Urinary bladder (tissue), 3 donors: ENCODE measurements at regions not wholly inside any gene's neighbourhood (a gene's known extent, or its start where the extent isn't known, plus 50 kb on each side); places are given as distances from the start of the nearest gene placed in this dataset.

Source experiments
- DNase-seq: peaks from one replicate; pipeline ENCODE4 v3.0.0-alpha.2; 2015; ENCODE audit errors: extremely low spot score
- H3K27ac ChIP-seq: one replicate; pipeline ENCODE4 v1.5.1; 2013; ENCODE audit warnings: low read depth, mild to moderate bottlenecking, moderate library complexity
- H3K36me3 ChIP-seq: one replicate; pipeline ENCODE4 v1.6.1; 2013; ENCODE audit warnings: mild to moderate bottlenecking, moderate library complexity; ENCODE audit not compliant: insufficient read depth
- H3K4me1 ChIP-seq: one replicate; pipeline ENCODE4 v1.6.1; 2013; ENCODE audit warnings: mild to moderate bottlenecking, moderate library complexity; ENCODE audit not compliant: insufficient read depth
- H3K4me3 ChIP-seq: one replicate; pipeline ENCODE4 v1.5.1; 2013; ENCODE audit warnings: low read depth, low read length
- WGBS: extraction: QIAGEN DNeasy Blood & Tissue Kit; methylation state at CpG from one replicate; pipeline ENCODE4 v1.1.7; 2013; 5-methylcytosine and 5-hydroxymethylcytosine counted together
- donor health status: healthy with polysubstance abuse.
- donor health status: healthy.

DNA sequence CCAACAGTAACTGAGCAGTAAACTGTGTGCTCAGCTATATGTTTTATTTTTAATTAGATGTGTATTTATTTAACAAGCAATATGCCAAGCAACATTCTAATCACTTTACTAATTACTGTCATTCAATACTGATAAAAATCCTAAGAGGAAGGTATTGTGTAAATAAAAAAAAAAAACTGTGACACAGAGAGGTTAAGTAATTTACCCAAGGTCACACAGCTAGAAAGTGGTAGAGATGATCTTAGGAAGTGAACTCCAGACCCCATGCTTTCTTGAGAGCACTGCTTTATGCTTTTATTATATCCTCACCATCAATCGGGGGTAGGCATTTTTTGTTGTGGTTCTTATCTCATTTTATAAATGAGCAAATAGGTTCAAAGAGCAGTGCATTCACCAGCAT is 417.1 kb downstream of the RAB28 start:
- H3K36me3 ChIP-seq: no peaks in the 10 kb centered on the region
- DNase-seq: no peak
- H3K27ac ChIP-seq: no peak overlapping the region
- no peaks in the 10 kb centered on the region for H3K4me1 ChIP-seq
- H3K4me3 ChIP-seq: no peak overlapping the region
- WGBS: 88% methylated on average over 1 of the region's 1 CpG

GRCh38 chr4:13059019-13059418 is 425.1 kb downstream of the RAB28 start:
- DNase-seq: no peak
- no peak overlapping the region for H3K27ac ChIP-seq
- H3K36me3 ChIP-seq: no peaks in the 10 kb centered on the region
- no peaks in the 10 kb centered on the region for H3K4me1 ChIP-seq
- H3K4me3 ChIP-seq: no peak overlapping the region
- WGBS: 48% methylated on average over 4 of the region's 4 CpGs

- no peak overlapping the region for H3K4me3 ChIP-seq
- DNase-seq: no peak
These were observed 427.4 kb downstream of the RAB28 start for GRCh38 chr4:13056630-13057189.

DNA sequence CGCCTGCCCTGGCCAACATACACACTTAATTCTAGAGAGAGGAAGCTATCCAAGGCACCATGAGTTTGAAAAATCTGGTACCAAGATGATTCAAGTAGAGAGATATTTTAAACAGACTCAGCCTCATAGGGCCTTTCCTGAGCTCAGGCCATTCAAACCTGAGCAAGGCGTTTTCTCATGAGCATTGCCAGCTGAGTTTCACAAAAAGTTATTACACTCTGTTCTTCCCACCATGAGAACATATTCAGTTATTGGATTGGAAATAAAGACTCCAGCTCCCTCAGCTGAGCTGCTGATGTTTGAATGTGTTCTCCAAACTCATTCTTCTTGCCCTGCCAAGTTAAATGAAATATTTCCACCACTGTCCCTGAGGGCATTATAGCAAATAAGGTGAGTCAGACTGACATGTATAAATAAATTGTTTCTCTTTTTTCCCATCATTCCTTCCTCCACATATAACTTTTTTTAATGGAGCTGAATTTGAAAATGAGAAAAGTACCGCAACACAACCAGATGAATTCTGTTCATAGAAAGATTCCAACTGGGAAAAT is 429.6 kb downstream of the RAB28 start:
- Histone ChIP-seq H3K27ac (no peak overlapping the region), H3K36me3 (no peaks in the 10 kb centered on the region), H3K4me1 (no peaks in the 10 kb centered on the region), H3K4me3 (no peak overlapping the region)
- no peak for DNase-seq
- WGBS: 91% methylated on average over 3 of the region's 3 CpGs

More at GRCh38 chr4:13056630-13057189, 427.4 kb downstream of the RAB28 start:
- no peak overlapping the region for H3K27ac ChIP-seq
- H3K36me3 ChIP-seq: no peaks in the 10 kb centered on the region
- no peaks in the 10 kb centered on the region for H3K4me1 ChIP-seq
- 77% methylated on average over 4 of the region's 4 CpGs for WGBS

- Histone ChIP-seq H3K27ac (no peak overlapping the region), H3K4me3 (no peak overlapping the region), H3K36me3 (no peaks in the 10 kb centered on the region), H3K4me1 (no peaks in the 10 kb centered on the region)
- no peak for DNase-seq
- 81% methylated on average over 4 of the region's 4 CpGs for WGBS
These were observed 436.5 kb downstream of the RAB28 start for GRCh38 chr4:13047591-13047990.

DNA sequence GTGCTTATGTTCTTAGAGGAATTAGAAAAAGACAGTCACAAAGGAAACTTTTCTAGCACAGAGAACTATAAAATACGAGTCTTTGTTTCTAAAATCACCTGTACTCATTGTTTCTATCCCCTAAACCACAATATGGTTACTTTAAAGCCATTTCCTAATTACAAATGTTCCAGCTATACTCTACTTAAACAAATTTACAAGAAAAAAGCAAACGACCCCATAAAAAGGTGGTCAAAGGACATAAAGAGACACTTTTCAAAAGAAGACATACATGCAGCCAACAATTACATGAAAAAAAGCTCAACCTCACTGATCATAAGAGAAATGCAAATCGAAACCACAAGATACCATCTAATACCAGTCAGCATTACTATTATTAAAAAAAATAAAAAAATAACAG is 447.3 kb downstream of the RAB28 start:
- no peaks in the 10 kb centered on the region for H3K4me1 ChIP-seq
- no peak for DNase-seq
- no peaks in the 10 kb centered on the region for H3K36me3 ChIP-seq
- WGBS: 65% methylated on average over 3 of the region's 3 CpGs
- no peak overlapping the region for H3K4me3 ChIP-seq
- no peak overlapping the region for H3K27ac ChIP-seq

- H3K4me1 ChIP-seq: no peaks in the 10 kb centered on the region
- H3K36me3 ChIP-seq: no peaks in the 10 kb centered on the region
- 62% methylated on average over 1 of the region's 1 CpG for WGBS
- DNase-seq: peak; percentile 13
- no peak overlapping the region for H3K4me3 ChIP-seq
- H3K27ac ChIP-seq: no peak overlapping the region
These were observed 451.2 kb downstream of the RAB28 start for GRCh38 chr4:13032936-13033335.

GRCh38 chr4:13024147-13025105 is 459.7 kb downstream of the RAB28 start:
- Histone ChIP-seq H3K4me3 (no peak overlapping the region), H3K4me1 (no peaks in the 10 kb centered on the region), H3K36me3 (no peaks in the 10 kb centered on the region), H3K27ac (no peak overlapping the region)
- 83% methylated on average over 7 of the region's 7 CpGs for WGBS
- no peak for DNase-seq

DNA sequence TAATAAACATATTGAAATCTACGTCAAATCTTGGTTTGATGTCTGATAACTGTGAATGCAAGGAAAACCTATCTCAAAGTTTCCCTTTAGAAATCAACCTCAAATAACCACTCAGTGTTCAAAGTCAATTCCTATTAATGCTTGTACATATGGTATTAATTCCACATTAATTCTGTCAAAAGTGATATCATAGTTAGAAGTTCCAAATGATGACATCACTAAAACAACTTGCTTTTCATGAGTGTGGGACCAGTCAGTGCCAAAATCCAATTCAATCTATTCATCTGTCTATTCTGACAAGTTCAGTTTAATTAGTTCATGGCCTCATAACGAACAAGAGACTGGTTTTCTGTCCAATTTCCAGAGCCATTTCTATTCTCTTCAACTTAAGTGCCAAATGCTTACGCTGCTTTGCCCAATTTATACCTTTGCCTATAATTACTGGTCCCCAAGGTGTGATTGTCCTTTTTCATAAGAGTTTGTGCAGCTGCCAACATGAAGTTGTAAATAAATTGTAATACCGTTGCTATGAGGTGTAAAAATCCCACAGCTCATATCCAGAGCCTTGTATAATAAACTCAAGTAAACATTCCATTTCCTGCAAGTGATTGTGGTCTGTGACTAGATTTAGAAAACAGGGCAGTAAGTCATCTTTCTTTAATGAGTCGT is 476.2 kb downstream of the RAB28 start:
- 38% methylated on average over 5 of the region's 5 CpGs for WGBS
- H3K4me3 ChIP-seq: no peak overlapping the region
- no peak for DNase-seq
- no peak overlapping the region for H3K27ac ChIP-seq
- no peaks in the 10 kb centered on the region for H3K4me1 ChIP-seq
- H3K36me3 ChIP-seq: no peaks in the 10 kb centered on the region

DNA sequence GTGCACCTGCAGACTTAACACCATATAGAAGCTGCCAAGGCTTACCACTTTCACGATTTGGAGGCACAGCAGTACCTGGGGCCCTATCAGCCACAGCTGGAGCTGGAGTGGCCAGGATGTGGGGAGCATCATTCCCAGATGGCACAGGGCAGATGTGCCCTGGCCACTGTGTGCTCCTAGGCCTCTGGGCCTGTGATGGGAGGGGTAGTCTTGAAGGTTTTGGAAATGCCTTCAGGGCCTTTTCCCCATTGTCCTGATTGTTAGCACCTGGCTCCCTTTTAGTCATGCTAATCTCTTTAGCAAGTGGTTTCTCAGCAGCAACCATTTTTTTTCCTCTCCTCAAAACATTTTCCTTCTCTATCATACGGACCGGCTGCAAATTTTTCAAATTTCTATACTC is 490.2 kb downstream of the RAB28 start:
- Histone ChIP-seq H3K4me1 (no peaks in the 10 kb centered on the region), H3K4me3 (no peak overlapping the region), H3K36me3 (no peaks in the 10 kb centered on the region), H3K27ac (no peak overlapping the region)
- 92% methylated on average over 3 of the region's 3 CpGs for WGBS
- DNase-seq: no peak

DNA sequence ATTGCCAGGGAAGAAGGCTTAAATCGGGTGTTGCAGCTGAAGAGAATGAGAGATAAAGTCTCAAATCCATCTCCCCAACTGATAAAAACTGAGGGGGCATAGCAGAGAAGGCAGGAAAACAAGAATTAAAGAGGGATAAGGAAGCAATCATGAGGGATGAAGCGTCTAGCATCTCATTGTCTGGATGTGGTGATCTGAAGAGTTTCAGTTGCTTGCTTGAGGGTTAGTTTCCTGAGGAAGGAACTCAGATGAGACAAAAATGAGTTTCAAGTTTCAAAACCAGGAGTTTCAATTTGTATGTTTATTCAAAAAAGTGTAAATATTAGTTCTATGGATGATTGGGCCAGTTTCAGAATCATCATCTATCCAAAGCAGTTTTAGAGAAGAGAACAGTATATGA is 496.9 kb downstream of the RAB28 start:
- H3K4me1 ChIP-seq: no peaks in the 10 kb centered on the region
- no peak for DNase-seq
- no peaks in the 10 kb centered on the region for H3K36me3 ChIP-seq
- 51% methylated on average over 2 of the region's 2 CpGs for WGBS
- H3K4me3 ChIP-seq: no peak overlapping the region
- H3K27ac ChIP-seq: no peak overlapping the region

- 76% methylated on average over 11 of the region's 11 CpGs for WGBS
- no peak overlapping the region for H3K27ac ChIP-seq
- no peaks in the 10 kb centered on the region for H3K36me3 ChIP-seq
- no peak for DNase-seq
- H3K4me1 ChIP-seq: no peaks in the 10 kb centered on the region
- no peak overlapping the region for H3K4me3 ChIP-seq
These were observed 504.3 kb downstream of the RAB28 start for GRCh38 chr4:12979797-12980196.

DNA sequence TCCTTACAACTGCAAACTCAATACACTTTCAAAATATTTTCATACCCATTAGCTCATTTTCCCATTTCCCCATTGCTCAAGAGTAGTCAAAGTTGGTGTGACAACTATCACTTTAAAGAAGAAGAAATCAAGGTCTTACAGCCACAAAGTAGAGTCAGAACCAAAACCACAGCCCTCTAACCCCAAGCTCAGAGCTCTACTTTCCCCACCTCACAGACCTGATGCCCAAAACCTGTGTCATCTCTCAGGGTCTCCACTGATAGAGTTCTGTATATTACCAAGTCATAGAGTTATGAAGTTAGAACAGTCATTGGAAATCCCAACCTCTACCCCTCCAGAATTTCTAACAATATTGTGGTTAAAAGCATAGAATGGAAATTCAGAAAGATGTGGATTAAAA is 505.8 kb downstream of the RAB28 start:
- Histone ChIP-seq H3K4me1 (no peaks in the 10 kb centered on the region), H3K27ac (no peak overlapping the region), H3K4me3 (no peak overlapping the region), H3K36me3 (no peaks in the 10 kb centered on the region)
- no peak for DNase-seq

DNA sequence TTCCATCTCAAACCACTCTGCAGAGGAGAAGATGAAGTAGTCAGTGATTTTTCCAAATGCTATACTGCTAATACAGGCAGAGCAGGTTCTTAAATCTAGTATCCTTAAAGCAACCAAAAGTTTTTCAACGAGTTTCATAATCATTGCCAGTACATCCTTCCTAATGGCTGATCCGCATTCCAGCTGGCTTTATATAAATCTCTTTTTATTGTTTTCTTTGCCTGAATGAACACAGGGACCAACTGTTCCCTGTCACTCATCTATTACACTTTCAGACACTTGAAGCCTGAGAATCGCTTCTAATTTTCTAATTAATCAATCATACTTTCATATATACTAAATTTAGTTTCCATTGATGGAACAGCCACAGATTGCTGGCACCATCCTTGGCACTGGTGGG is 508.6 kb downstream of the RAB28 start:
- no peak overlapping the region for H3K4me3 ChIP-seq
- no peak for DNase-seq
- H3K36me3 ChIP-seq: no peaks in the 10 kb centered on the region
- no peak overlapping the region for H3K27ac ChIP-seq
- 40% methylated on average over 3 of the region's 3 CpGs for WGBS
- H3K4me1 ChIP-seq: no peaks in the 10 kb centered on the region
